GM12878 (cell line): ENCODE measurements at regions not wholly inside any gene's neighbourhood (a gene's known extent, or its start where the extent isn't known, plus 50 kb on each side); places are given as distances from the start of the nearest gene placed in this dataset.

Experiments used
- BRCA1 ChIP-seq: IDR thresholded peaks from 2 replicates; pipeline ENCODE4 v1.6.1; 2011; ENCODE audit warnings: low read depth, low read length, improper control_type of control experiment
- CTCF ChIP-seq, 3 experiments: IDR thresholded peaks in 2 of 3; conservative IDR thresholded peaks in 1 of 3; 2 replicates each; pipeline ENCODE4 v1.5.1; 2011; ENCODE audit warnings: low read depth in 3 of 3, low read length in 3 of 3, mild to moderate bottlenecking in 3 of 3, control low read depth in 2 of 3, moderate library complexity in 2 of 3, inconsistent platforms in 1 of 3, mixed read lengths in 1 of 3; ENCODE audit not compliant: control insufficient read depth in 2 of 3, insufficient read depth in 1 of 3; ENCODE audit errors: extremely low read depth in 1 of 3
- RAD51 ChIP-seq: fragments of 450-650 bp; IDR thresholded peaks from 2 replicates; pipeline ENCODE4 v1.6.1; 2016; ENCODE audit warnings: moderate library complexity, mild to moderate bottlenecking, inconsistent platforms
- SIX5 ChIP-seq: IDR thresholded peaks from 2 replicates; pipeline ENCODE4 v1.6.1; 2011; ENCODE audit warnings: mild to moderate bottlenecking, low read depth, low read length, moderate library complexity; ENCODE audit not compliant: severe bottlenecking
- USF2 ChIP-seq: IDR thresholded peaks from 2 replicates; pipeline ENCODE4 v1.6.1; 2011; ENCODE audit warnings: low read depth, low read length, improper control_type of control experiment, borderline replicate concordance
- YY1 ChIP-seq: IDR thresholded peaks from 2 replicates; pipeline ENCODE4 v1.6.1; 2011; ENCODE audit warnings: low read depth, mild to moderate bottlenecking, low read length
- ZBTB40 ChIP-seq: fragments of 450-650 bp; IDR thresholded peaks from 2 replicates; pipeline ENCODE4 v1.6.1; 2016; ENCODE audit warnings: mild to moderate bottlenecking, moderate library complexity, borderline replicate concordance

DNA sequence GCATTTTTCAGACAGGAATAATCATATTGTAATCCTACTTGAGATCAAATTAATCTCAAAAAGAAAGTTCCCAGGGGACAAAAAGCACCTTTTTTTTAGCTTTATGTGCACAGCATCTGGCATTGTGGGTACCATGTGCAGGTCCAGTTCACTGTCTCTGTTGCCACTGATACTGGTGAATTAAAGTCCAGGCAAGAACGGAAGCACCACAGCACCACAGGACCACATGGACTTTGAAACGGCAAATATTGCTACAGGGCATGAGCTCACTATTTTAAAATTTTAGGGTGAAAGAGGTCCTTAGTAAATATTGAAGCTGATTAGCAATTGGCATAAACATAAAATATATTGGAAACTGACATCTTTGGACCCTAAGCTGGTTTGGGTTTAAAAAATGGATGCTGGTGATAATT lies 709.0 kb downstream of the EPM2A start:
- TF ChIP-seq SIX5, result no peak
- TF ChIP-seq YY1, result no peak
- no peak for TF ChIP-seq CTCF (IDR thresholded peaks at IDR 0.05 in 2 of 3, conservative IDR thresholded peaks at IDR 0.05 in 1 of 3; ENCODE audit: control insufficient read depth in 2 of 3, extremely low read depth in 1 of 3, insufficient read depth in 1 of 3, low read depth in 3 of 3, low read length in 3 of 3)
- TF ChIP-seq RAD51, result no peak
- TF ChIP-seq ZBTB40, result no peak
- no peak for TF ChIP-seq BRCA1
- no peak for TF ChIP-seq USF2
